HG03571 (cell line): ENCODE measurements at regions not wholly inside any gene's neighbourhood (a gene's known extent, or its start where the extent isn't known, plus 50 kb on each side); places are given as distances from the start of the nearest gene placed in this dataset.

Experiments used
- ATAC-seq: cut with Tn5 transposase; IDR thresholded peaks from one replicate; pipeline ENCODE4 v1.9.1; 2021; ENCODE audit not compliant: unreplicated experiment

- ATAC-seq, result no peak
Measured at GRCh38 chr11:128407962-128408361, 179.4 kb downstream of the ETS1 start.

- no peak for ATAC-seq
Measured at GRCh38 chr11:128405714-128406662, 181.4 kb downstream of the ETS1 start.

- ATAC-seq, result no peak
Measured at GRCh38 chr11:128405112-128405511, 182.2 kb downstream of the ETS1 start.

- ATAC-seq, result no peak
Measured at GRCh38 chr11:128404437-128404836, 182.9 kb downstream of the ETS1 start.

GRCh38 chr11:128400382-128401203 is 186.8 kb downstream of the ETS1 start:
- ATAC-seq, result no peak

GRCh38 chr11:128399251-128400121 is 187.9 kb downstream of the ETS1 start:
- no peak for ATAC-seq

GRCh38 chr11:128398517-128399250 is 188.7 kb downstream of the ETS1 start:
- ATAC-seq, result no peak

- no peak for ATAC-seq
Measured at GRCh38 chr11:128397362-128397761, 190.0 kb downstream of the ETS1 start.

- no peak for ATAC-seq
Measured at GRCh38 chr11:128394431-128395089, 192.8 kb downstream of the ETS1 start.

- ATAC-seq, result no peak
Measured at GRCh38 chr11:128392259-128392658, 195.1 kb downstream of the ETS1 start.

GRCh38 chr11:128391811-128392210 is 195.5 kb downstream of the ETS1 start:
- ATAC-seq, result no peak

- no peak for ATAC-seq
Measured at GRCh38 chr11:128390246-128390645, 197.1 kb downstream of the ETS1 start.

GRCh38 chr11:128389461-128389976 is 197.8 kb downstream of the ETS1 start:
- no peak for ATAC-seq

- no peak for ATAC-seq
Measured at GRCh38 chr11:128388206-128388815, 199.0 kb downstream of the ETS1 start.

- ATAC-seq, result no peak
Measured at GRCh38 chr11:128379587-128380580, 207.5 kb downstream of the ETS1 start.

GRCh38 chr11:128375961-128376360 is 211.4 kb downstream of the ETS1 start:
- ATAC-seq, result no peak

- no peak for ATAC-seq
Measured at GRCh38 chr11:128374026-128374425, 213.3 kb downstream of the ETS1 start.

GRCh38 chr11:128372977-128373376 is 214.4 kb downstream of the ETS1 start:
- ATAC-seq, result no peak
